H1 (cell line): ENCODE measurements at regions not wholly inside any gene's neighbourhood (a gene's known extent, or its start where the extent isn't known, plus 50 kb on each side); places are given as distances from the start of the nearest gene placed in this dataset.

Source experiments
- CTCF ChIA-PET: fragments of 300-600 bp; sonication (Branson Sonifier 250); formaldehyde crosslinking; loops from one replicate; lab custom pipeline; 2021; ENCODE audit not compliant: partially characterized antibody; lab: Charles Lee
- POLR2A ChIA-PET: fragments of 300-600 bp; sonication (Branson Sonifier 250); formaldehyde crosslinking; loops from one replicate; lab custom pipeline; 2021; ENCODE audit warnings: inconsistent platforms; ENCODE audit not compliant: partially characterized antibody; lab: Charles Lee
- DNase-seq, 2 experiments: peaks; one replicate each; pipeline versions ENCODE4 v3.0.0 to v3.0.0-alpha.2; 2010 to 2022; ENCODE audit warnings: low spot score in 2 of 2, low read depth in 1 of 2, mixed read lengths in 1 of 2
- FAIRE-seq: peaks from 2 replicates; lab custom pipeline; 2011; peaks lifted over from hg19 to GRCh38; lab: Jason Lieb, UNC
- H2AFZ ChIP-seq: 2 replicates; pipeline ENCODE4 v1.8.1; 2012; ENCODE audit warnings: low read length, inconsistent platforms
- H2AK5ac ChIP-seq: 2 replicates; pipeline ENCODE4 v1.6.1; 2013; ENCODE audit warnings: low read depth, low read length
- H2BK120ac ChIP-seq: replicated peaks from 2 replicates; pipeline ENCODE3; 2013; ENCODE audit warnings: low read depth, low read length, inconsistent platforms
- H2BK12ac ChIP-seq: 2 replicates; pipeline ENCODE4 v1.6.1; 2013; ENCODE audit warnings: low read depth, low read length
- H2BK15ac ChIP-seq: 2 replicates; pipeline ENCODE4 v1.6.1; 2013; ENCODE audit warnings: low read length
- H2BK20ac ChIP-seq: 2 replicates; pipeline ENCODE4 v1.6.1; 2013; ENCODE audit warnings: low read length
- H2BK5ac ChIP-seq: 2 replicates; pipeline ENCODE4 v1.6.1; 2013; ENCODE audit warnings: low read depth, low read length
- H3K14ac ChIP-seq: 2 replicates; pipeline ENCODE4 v1.6.1; 2013; ENCODE audit warnings: inconsistent platforms; ENCODE audit not compliant: insufficient read length
- H3K18ac ChIP-seq: 2 replicates; pipeline ENCODE4 v1.6.1; 2013; ENCODE audit warnings: low read length; ENCODE audit errors: extremely low read depth
- H3K23ac ChIP-seq: 2 replicates; pipeline ENCODE4 v1.6.1; 2013; ENCODE audit warnings: inconsistent platforms; ENCODE audit not compliant: insufficient read length
- H3K23me2 ChIP-seq: 2 replicates; pipeline ENCODE4 v1.6.1; 2013; ENCODE audit warnings: low read depth, low read length
- H3K27ac ChIP-seq: 2 replicates; pipeline ENCODE4 v1.6.1; 2011; ENCODE audit warnings: low read depth, low read length, inconsistent platforms
- H3K27me3 ChIP-seq, 4 experiments: replicated peaks in 1 of 4; 1 replicate in 1 of 4; 2 replicates in 3 of 4; pipeline versions ENCODE4 v1.6.1 to v1.8.1; 2011 to 2013; ENCODE audit warnings: low read length in 3 of 4, mild to moderate bottlenecking in 3 of 4, inconsistent platforms in 2 of 4, mixed read lengths in 2 of 4, moderate library complexity in 1 of 4; ENCODE audit not compliant: control insufficient read depth in 3 of 4, insufficient read depth in 3 of 4; ENCODE audit errors: extremely low read depth in 1 of 4
- H3K36me3 ChIP-seq, 4 experiments: 2 replicates each; pipeline versions ENCODE4 v1.6.1 to v1.8.1; 2011 to 2013; ENCODE audit warnings: mild to moderate bottlenecking in 4 of 4, low read length in 3 of 4, moderate library complexity in 2 of 4, control low read depth in 1 of 4, inconsistent platforms in 1 of 4; ENCODE audit not compliant: insufficient read depth in 4 of 4, control insufficient read depth in 2 of 4
- H3K4ac ChIP-seq: replicated peaks from 2 replicates; pipeline ENCODE3; 2013; ENCODE audit warnings: low read length, low read depth, mixed read lengths, inconsistent platforms; ENCODE audit not compliant: insufficient read length
- H3K4me1 ChIP-seq, 4 experiments: replicated peaks in 1 of 4; 1 replicate in 1 of 4; 2 replicates in 3 of 4; pipeline versions ENCODE4 v1.6.1 to v1.8.1; 2011 to 2013; ENCODE audit warnings: low read length in 3 of 4, inconsistent platforms in 2 of 4, mixed read lengths in 1 of 4; ENCODE audit not compliant: insufficient read depth in 4 of 4, control insufficient read depth in 3 of 4
- H3K4me2 ChIP-seq, 2 experiments: 2 replicates each; pipeline versions ENCODE4 v1.6.1 to v1.8.1; 2011 to 2013; ENCODE audit warnings: low read depth in 2 of 2, low read length in 2 of 2, control low read depth in 1 of 2, inconsistent platforms in 1 of 2, mild to moderate bottlenecking in 1 of 2; ENCODE audit not compliant: insufficient read depth in 1 of 2
- H3K4me3 ChIP-seq, 4 experiments: fragments of 200-600, 300-600 bp in 1 of 4; sonication (generic), shearing (Covaris generic), sonication (Bioruptor Twin) in 1 of 4; 2 replicates each; pipeline versions ENCODE4 v1.5.1 to v1.8.1; 2011 to 2016; ENCODE audit warnings: low read length in 4 of 4, low read depth in 3 of 4, control low read depth in 2 of 4, inconsistent platforms in 2 of 4, mild to moderate bottlenecking in 2 of 4, mixed read lengths in 1 of 4, moderate library complexity in 1 of 4; ENCODE audit not compliant: insufficient read depth in 2 of 4; ENCODE audit errors: extremely low read depth in 1 of 4
- H3K56ac ChIP-seq: replicated peaks from 2 replicates; pipeline ENCODE3; 2013; ENCODE audit warnings: low read depth, mild to moderate bottlenecking, mixed read lengths, low read length, inconsistent platforms; ENCODE audit not compliant: insufficient read length
- H3K79me1 ChIP-seq: 2 replicates; pipeline ENCODE4 v1.6.1; 2013; ENCODE audit warnings: low read depth, low read length, control low read depth
- H3K79me2 ChIP-seq, 2 experiments: 2 replicates each; pipeline versions ENCODE4 v1.6.1 to v1.8.1; 2012 to 2013; ENCODE audit warnings: low read length in 2 of 2, mild to moderate bottlenecking in 2 of 2, inconsistent platforms in 1 of 2; ENCODE audit not compliant: insufficient read depth in 2 of 2, control insufficient read depth in 1 of 2
- H3K9ac ChIP-seq, 4 experiments: replicated peaks in 1 of 4; 1 replicate in 1 of 4; 2 replicates in 3 of 4; pipeline versions ENCODE4 v1.6.1 to v1.8.1; 2011 to 2013; ENCODE audit warnings: low read depth in 3 of 4, low read length in 3 of 4, control low read depth in 2 of 4, mild to moderate bottlenecking in 2 of 4, moderate library complexity in 2 of 4, inconsistent platforms in 1 of 4; ENCODE audit errors: extremely low read depth in 1 of 4
- H3K9me3 ChIP-seq, 2 experiments: 2 replicates each; pipeline versions ENCODE4 v1.6.1 to v1.8.1; 2012 to 2013; ENCODE audit warnings: mild to moderate bottlenecking in 2 of 2, moderate library complexity in 2 of 2, control low read depth in 1 of 2, inconsistent platforms in 1 of 2, low read depth in 1 of 2, low read length in 1 of 2, mixed read lengths in 1 of 2; ENCODE audit not compliant: insufficient read depth in 2 of 2
- H4K20me1 ChIP-seq, 2 experiments: replicated peaks in 1 of 2; 2 replicates each; pipeline versions ENCODE3 to v1.8.1; 2011 to 2013; ENCODE audit warnings: inconsistent platforms in 2 of 2, low read length in 2 of 2, mild to moderate bottlenecking in 1 of 2; ENCODE audit not compliant: insufficient read depth in 2 of 2, control insufficient read depth in 1 of 2
- H4K5ac ChIP-seq: 2 replicates; pipeline ENCODE4 v1.6.1; 2013; ENCODE audit warnings: low read length, low read depth, mixed read lengths, inconsistent platforms; ENCODE audit not compliant: insufficient read length
- H4K8ac ChIP-seq: 2 replicates; pipeline ENCODE4 v1.8.0; 2013; ENCODE audit warnings: mild to moderate bottlenecking, moderate library complexity, low read length, inconsistent platforms; ENCODE audit not compliant: insufficient read depth; ENCODE audit errors: extremely low read depth
- H4K91ac ChIP-seq: replicated peaks from 2 replicates; pipeline ENCODE3; 2013; ENCODE audit warnings: low read length, mixed read lengths, inconsistent platforms; ENCODE audit not compliant: insufficient read length
- ATF3 ChIP-seq: IDR thresholded peaks from 2 replicates; pipeline ENCODE4 v1.6.1; 2011; ENCODE audit warnings: low read depth, mild to moderate bottlenecking, low read length; ENCODE audit not compliant: insufficient read depth
- EZH2 ChIP-seq: fragments of 200-600 bp; sonication (generic); IDR thresholded peaks from 2 replicates; pipeline ENCODE4 v1.7.1; 2012; ENCODE audit warnings: low read depth, mild to moderate bottlenecking, moderate library complexity, low read length, inconsistent platforms; ENCODE audit not compliant: severe bottlenecking
- GTF2F1 ChIP-seq: IDR thresholded peaks from 2 replicates; pipeline ENCODE4 v1.6.1; 2012; ENCODE audit warnings: low read depth, low read length, improper control_type of control experiment, borderline replicate concordance
- HDAC2 ChIP-seq, 2 experiments: fragments of 300-600 bp in 1 of 2; sonication (generic) in 1 of 2; IDR thresholded peaks; 2 replicates each; pipeline ENCODE4 v1.6.1; 2011 to 2012; ENCODE audit warnings: low read depth in 2 of 2, low read length in 2 of 2, mild to moderate bottlenecking in 2 of 2, moderate library complexity in 2 of 2, borderline replicate concordance in 1 of 2, inconsistent platforms in 1 of 2
- KDM1A ChIP-seq: fragments of 200-600, 300-600 bp; sonication (generic); IDR thresholded peaks from 2 replicates; pipeline ENCODE4 v1.7.1; 2016; ENCODE audit warnings: mild to moderate bottlenecking, low read length, borderline replicate concordance
- POU5F1 ChIP-seq: IDR thresholded peaks from 2 replicates; pipeline ENCODE4 v1.6.1; 2011; ENCODE audit warnings: low read depth, mild to moderate bottlenecking, low read length, moderate library complexity
- RFX5 ChIP-seq: IDR thresholded peaks from 2 replicates; pipeline ENCODE4 v1.6.1; 2011; ENCODE audit warnings: low read depth, low read length, improper control_type of control experiment, borderline replicate concordance
- RNF2 ChIP-seq: fragments of 200-900, 300-1000 bp; sonication (generic); IDR thresholded peaks from 2 replicates; pipeline ENCODE4 v1.7.1; 2016; ENCODE audit warnings: borderline replicate concordance, low read depth, mild to moderate bottlenecking, antibody characterized with exemption, low read length; ENCODE audit not compliant: poor library complexity, severe bottlenecking; ENCODE audit errors: missing control alignments
- SAP30 ChIP-seq: fragments of 300-600 bp; sonication (generic); IDR thresholded peaks from 2 replicates; pipeline ENCODE4 v1.7.1; 2012; ENCODE audit warnings: low read length, moderate library complexity, mild to moderate bottlenecking, inconsistent platforms; ENCODE audit not compliant: insufficient read depth, insufficient replicate concordance
- SIRT6 ChIP-seq: IDR thresholded peaks from one replicate; pipeline ENCODE4 v1.7.1; 2012; ENCODE audit warnings: low read length, inconsistent platforms
- SIX5 ChIP-seq: IDR thresholded peaks from 2 replicates; pipeline ENCODE4 v1.6.1; 2011; ENCODE audit warnings: mild to moderate bottlenecking, low read depth, low read length
- SP4 ChIP-seq: IDR thresholded peaks from 2 replicates; pipeline ENCODE4 v1.6.1; 2012; ENCODE audit warnings: low read length, inconsistent platforms
- whole genome bisulfite sequencing, 2 experiments: shearing (Covaris generic) in 1 of 2; methylation state at CpG; one replicate each; pipeline versions ENCODE4 v1.1.6 to v1.1.7; 2013 to 2015; ENCODE audit warnings: low lambda C conversion rate in 2 of 2, mixed read lengths in 2 of 2, inconsistent platforms in 1 of 2, low coverage in 1 of 2, missing lambda C conversion rate in 1 of 2; ENCODE audit not compliant: insufficient replicate concordance in 2 of 2, insufficient coverage in 1 of 2, insufficient read length in 1 of 2; ENCODE audit errors: extremely low coverage in 1 of 2, missing lambda C conversion rate in 1 of 2; 5-methylcytosine and 5-hydroxymethylcytosine counted together

DNA sequence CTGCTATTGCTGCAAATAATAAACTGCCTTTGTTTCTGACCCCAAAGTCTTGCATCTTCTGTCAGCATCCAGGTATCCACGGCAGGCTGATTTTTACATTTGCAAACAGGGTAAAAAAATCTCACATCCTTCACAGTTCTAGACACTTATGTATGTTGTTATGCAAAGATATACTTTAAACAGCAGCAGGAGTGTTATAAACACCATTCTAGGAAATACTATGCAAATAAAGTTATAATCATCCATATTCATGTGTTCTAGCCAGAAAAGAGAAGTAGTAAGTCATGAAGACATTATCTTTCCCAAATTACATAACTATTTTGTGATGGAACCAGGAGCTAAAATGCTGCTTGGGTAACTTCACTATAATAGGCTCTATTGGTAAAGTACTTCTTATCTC lies 534.2 kb downstream of the LTN1 start:
- Histone ChIP-seq H3K27ac (no peak overlapping the region), H2BK120ac (no peak overlapping the region), H3K23me2 (peaks cover 2% of the 10 kb centered on the region; the same call in 1 of the 2 replicates), H3K79me1 (no peaks in the 10 kb centered on the region), H4K8ac (no peak overlapping the region), H2AK5ac (no peak overlapping the region), H3K9ac (no peak overlapping the region), H2AFZ (no peak overlapping the region), H2BK12ac (no peak overlapping the region), H3K36me3 (no peaks in the 10 kb centered on the region), H3K56ac (no peak overlapping the region), H3K4ac (no peak overlapping the region), H3K4me3 (no peak overlapping the region), H3K27me3 (no peaks in the 10 kb centered on the region), H4K91ac (no peak overlapping the region), H3K9me3 (no peaks in the 10 kb centered on the region), H3K23ac (no peak overlapping the region), H4K5ac (no peak overlapping the region), H2BK15ac (no peak overlapping the region), H3K4me2 (no peak overlapping the region), H3K4me1 (no peaks in the 10 kb centered on the region), H3K79me2 (no peaks in the 10 kb centered on the region), H3K14ac (no peak overlapping the region), H3K18ac (no peak overlapping the region), H4K20me1 (no peaks in the 10 kb centered on the region), H2BK5ac (no peak overlapping the region), H2BK20ac (no peak overlapping the region)
- ChIA-PET CTCF (no interaction called here), POLR2A (no interaction called here)
- 90% methylated on average over 1 of the region's 1 CpG; no CpG with 5 or more reads in 1 of the 2 experiments for WGBS, 2 experiments
- FAIRE-seq (no peak), DNase-seq (no peak)
- TF ChIP-seq SIRT6: no peak
- no peak for TF ChIP-seq POU5F1
- TF ChIP-seq EZH2: no peak
- no peak for TF ChIP-seq RFX5
- no peak for TF ChIP-seq SIX5
- no peak for TF ChIP-seq GTF2F1
- TF ChIP-seq HDAC2 (IDR thresholded peaks at IDR 0.05; ENCODE audit: borderline replicate concordance in 1 of 2, low read depth in 2 of 2, low read length in 2 of 2): no peak
- no peak for TF ChIP-seq ATF3
- no peak for TF ChIP-seq KDM1A
- no peak for TF ChIP-seq RNF2
- TF ChIP-seq SP4: no peak
- TF ChIP-seq SAP30: no peak
